ENCODE measurements at regions not wholly inside any gene's neighbourhood (a gene's known extent, or its start where the extent isn't known, plus 50 kb on each side); places are given as distances from the start of the nearest gene placed in this dataset.

- TF ChIP-seq CTCF (IDR thresholded peaks at IDR 0.05; ENCODE audit: poor library complexity, severe bottlenecking) (no peak), EZH2 (IDR thresholded peaks at IDR 0.05; ENCODE audit: borderline replicate concordance, insufficient read depth, low read length, poor library complexity, severe bottlenecking) (no peak), RAD21 (conservative IDR thresholded peaks at IDR 0.05) (no peak), POLR2AphosphoS5 (IDR thresholded peaks at IDR 0.05) (no peak)
Observed at GRCh38 chr1:187168297-187168696, 339.5 kb downstream of the PLA2G4A start.
